Stomach (tissue), 8 donors: ENCODE measurements at regions not wholly inside any gene's neighbourhood (a gene's known extent, or its start where the extent isn't known, plus 50 kb on each side); places are given as distances from the start of the nearest gene placed in this dataset.
A peak's percentile ranks its signal among the peaks of the same experiment; 100 is the strongest.

ENCODE experiments used
- DNase-seq, 2 donors: peaks; one replicate each; pipeline versions ENCODE4 v3.0.0 to v3.0.0-alpha.2; 2013 to 2019
- H3K27ac ChIP-seq, 5 donors: fragments of 200-600 bp in 4 of 5; sonication (generic) in 4 of 5; one replicate each; pipeline ENCODE4 v1.5.1; 2013 to 2019; ENCODE audit warnings: mild to moderate bottlenecking in 1 of 5, moderate library complexity in 1 of 5
- H3K27me3 ChIP-seq, 3 donors: fragments of 200-600 bp; sonication (generic); one replicate each; pipeline ENCODE4 v1.5.1; 2017 to 2019; ENCODE audit warnings: mixed run types in 1 of 3
- H3K36me3 ChIP-seq, 4 donors: fragments of 200-600 bp; sonication (generic); 1 replicate in 3 of 4; 2 replicates in 1 of 4; pipeline ENCODE4 v1.5.1; 2016 to 2019
- H3K4me1 ChIP-seq, 4 donors: fragments of 200-600 bp; sonication (generic); one replicate each; pipeline ENCODE4 v1.5.1; 2016 to 2019
- H3K4me3 ChIP-seq, 4 donors: fragments of 200-600 bp; sonication (generic) in 3 of 4; one replicate each; pipeline ENCODE4 v1.5.1; 2016 to 2019; ENCODE audit warnings: mild to moderate bottlenecking in 1 of 4
- H3K9me3 ChIP-seq, 4 donors: fragments of 200-600 bp; sonication (generic); one replicate each; pipeline ENCODE4 v1.5.1; 2016 to 2019
- EP300 ChIP-seq: sonication (generic); formaldehyde crosslinking; IDR thresholded peaks from one replicate; pipeline ENCODE4 v1.6.1; 2017; ENCODE audit warnings: antibody characterized with exemption
- POLR2A ChIP-seq, 4 donors: fragments of 450-650 bp; IDR thresholded peaks; one replicate each; pipeline ENCODE4 v1.6.1; 2016; ENCODE audit warnings: antibody characterized with exemption in 4 of 4, control low read depth in 2 of 4, mild to moderate bottlenecking in 1 of 4, moderate library complexity in 1 of 4
- POLR2AphosphoS5 ChIP-seq, 3 donors: sonication (generic); formaldehyde crosslinking; IDR thresholded peaks; one replicate each; pipeline ENCODE4 v1.6.1; 2016; ENCODE audit warnings: antibody characterized with exemption in 3 of 3
- WGBS, 5 donors: extraction: QIAGEN DNeasy Blood & Tissue Kit in 3 of 5; methylation state at CpG; one replicate each; pipeline versions ENCODE4 v1.1.5 to v1.1.7; 2013 to 2018; 5-methylcytosine and 5-hydroxymethylcytosine counted together
- intact Hi-C: fragments of 100-400 bp; cut with DNase I; formaldehyde crosslinking; loops from one replicate; pipeline ENCODE4 v1.15.1; 2023; ENCODE audit warnings: low total_unique reads
- TF ChIP-seq, protein P1 (sequence below), 7 experiments: fragments of 450-650 bp in 4 of 7; fragments of 200-600 bp in 3 of 7; sonication (generic) in 3 of 7; IDR thresholded peaks; one replicate each; pipeline ENCODE4 v1.5.1; 2016 to 2019; ENCODE audit warnings: antibody characterized with exemption in 7 of 7, control low read depth in 2 of 7, mild to moderate bottlenecking in 1 of 7
- donor health status: healthy with polysubstance abuse.
- donor health status: Bipolar disorder and iron deficiency.
- donor health status: healthy.

GRCh38 chr12:62003226-62003625 is 257.0 kb upstream of the USP15 start:
- Histone ChIP-seq H3K4me1 (peaks cover 0 to 9% (median 0%) of the 10 kb centered on the region in 4 donors), H3K4me3 (no peak overlapping the region), H3K36me3 (no peaks in the 10 kb centered on the region), H3K27me3 (no peaks in the 10 kb centered on the region), H3K27ac (no peak overlapping the region), H3K9me3 (no peaks in the 10 kb centered on the region)
- TF ChIP-seq EP300, result no peak
- TF ChIP-seq, protein P1, sequence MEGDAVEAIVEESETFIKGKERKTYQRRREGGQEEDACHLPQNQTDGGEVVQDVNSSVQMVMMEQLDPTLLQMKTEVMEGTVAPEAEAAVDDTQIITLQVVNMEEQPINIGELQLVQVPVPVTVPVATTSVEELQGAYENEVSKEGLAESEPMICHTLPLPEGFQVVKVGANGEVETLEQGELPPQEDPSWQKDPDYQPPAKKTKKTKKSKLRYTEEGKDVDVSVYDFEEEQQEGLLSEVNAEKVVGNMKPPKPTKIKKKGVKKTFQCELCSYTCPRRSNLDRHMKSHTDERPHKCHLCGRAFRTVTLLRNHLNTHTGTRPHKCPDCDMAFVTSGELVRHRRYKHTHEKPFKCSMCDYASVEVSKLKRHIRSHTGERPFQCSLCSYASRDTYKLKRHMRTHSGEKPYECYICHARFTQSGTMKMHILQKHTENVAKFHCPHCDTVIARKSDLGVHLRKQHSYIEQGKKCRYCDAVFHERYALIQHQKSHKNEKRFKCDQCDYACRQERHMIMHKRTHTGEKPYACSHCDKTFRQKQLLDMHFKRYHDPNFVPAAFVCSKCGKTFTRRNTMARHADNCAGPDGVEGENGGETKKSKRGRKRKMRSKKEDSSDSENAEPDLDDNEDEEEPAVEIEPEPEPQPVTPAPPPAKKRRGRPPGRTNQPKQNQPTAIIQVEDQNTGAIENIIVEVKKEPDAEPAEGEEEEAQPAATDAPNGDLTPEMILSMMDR (IDR thresholded peaks at IDR 0.05), result no peak
- no peak for TF ChIP-seq POLR2AphosphoS5 (IDR thresholded peaks at IDR 0.05)
- TF ChIP-seq POLR2A (IDR thresholded peaks at IDR 0.05), result no peak
- 83 to 97% (median 95%) methylated on average over 1 of the region's 1 CpG for WGBS, 5 donors
- no peak for DNase-seq
- intact Hi-C loops, result no loop called here

GRCh38 chr12:62003701-62004100 is 256.5 kb upstream of the USP15 start:
- no peaks in the 10 kb centered on the region for H3K36me3 ChIP-seq
- no peaks in the 10 kb centered on the region for H3K9me3 ChIP-seq
- H3K27me3 ChIP-seq, result no peaks in the 10 kb centered on the region
- no peak overlapping the region for H3K4me3 ChIP-seq
- DNase-seq, result no peak
- H3K27ac ChIP-seq, result no peak overlapping the region
- peaks cover 0 to 8% (median 0%) of the 10 kb centered on the region in 4 donors for H3K4me1 ChIP-seq
- 26 to 86% (median 45%) methylated on average over 2 of the region's 2 CpGs for WGBS, 5 donors
- no peak for TF ChIP-seq POLR2A (IDR thresholded peaks at IDR 0.05)
- TF ChIP-seq, protein P1 (IDR thresholded peaks at IDR 0.05), result no peak
- TF ChIP-seq EP300, result no peak
- no peak for TF ChIP-seq POLR2AphosphoS5 (IDR thresholded peaks at IDR 0.05)
- intact Hi-C loops, result no loop called here

- Histone ChIP-seq H3K27ac (no peak overlapping the region), H3K27me3 (no peaks in the 10 kb centered on the region), H3K4me1 (no peaks in the 10 kb centered on the region), H3K4me3 (no peak overlapping the region), H3K36me3 (no peaks in the 10 kb centered on the region), H3K9me3 (no peaks in the 10 kb centered on the region)
- DNase-seq, result no peak
- WGBS, 5 donors, result 69 to 83% (median 79%) methylated on average over 2 of the region's 2 CpGs
- intact Hi-C loops, result no loop called here
- TF ChIP-seq, protein P1 (IDR thresholded peaks at IDR 0.05), result no peak
- no peak for TF ChIP-seq POLR2A (IDR thresholded peaks at IDR 0.05)
- no peak for TF ChIP-seq EP300
- no peak for TF ChIP-seq POLR2AphosphoS5 (IDR thresholded peaks at IDR 0.05)
Observed at GRCh38 chr12:62005615-62006014, 254.6 kb upstream of the USP15 start.

- Histone ChIP-seq H3K36me3 (no peaks in the 10 kb centered on the region), H3K4me3 (no peak overlapping the region), H3K9me3 (no peaks in the 10 kb centered on the region), H3K27me3 (no peaks in the 10 kb centered on the region), H3K4me1 (no peaks in the 10 kb centered on the region), H3K27ac (no peak overlapping the region)
- intact Hi-C loops, result no loop called here
- peak in 1 of 2 donors; percentile 67 for DNase-seq
- TF ChIP-seq, protein P1 (IDR thresholded peaks at IDR 0.05), result peak in 4 of 7 experiments; percentile 10 to 59 (median 42)
- no peak for TF ChIP-seq POLR2A (IDR thresholded peaks at IDR 0.05)
- 19 to 26% (median 24%) methylated on average over 5 of the region's 5 CpGs for WGBS, 5 donors
Observed at GRCh38 chr12:62006076-62006732, 254.0 kb upstream of the USP15 start.
